AG04449 (cell line): ENCODE measurements at regions not wholly inside any gene's neighbourhood (a gene's known extent, or its start where the extent isn't known, plus 50 kb on each side); places are given as distances from the start of the nearest gene placed in this dataset.
"Not testable (repeated sequence)": the region's sequence is repeated elsewhere in the genome, so short reads cannot be mapped to it uniquely, and the experiment has no call there.

Experiments used
- CTCF ChIA-PET: fragments of 350-600 bp; formaldehyde crosslinking; extraction: SDS; loops from one replicate; lab custom pipeline; 2021; ENCODE audit warnings: antibody characterized with exemption; lab: Yijun Ruan, JAX
- POLR2A ChIA-PET: fragments of 400-600, 350-600 bp; formaldehyde crosslinking; extraction: SDS; loops from one replicate; lab custom pipeline; 2020; ENCODE audit warnings: antibody characterized with exemption, inconsistent platforms; lab: Yijun Ruan, JAX
- DNase-seq: peaks from one replicate; pipeline ENCODE4 v3.0.0-alpha.2; 2010; ENCODE audit warnings: low read depth, low spot score
- H3K4me3 ChIP-seq: 2 replicates; pipeline ENCODE4 v1.5.1; 2011; ENCODE audit warnings: low read depth, mild to moderate bottlenecking, control low read depth, low read length
- TF ChIP-seq, protein P1 (sequence below): IDR thresholded peaks from one replicate; pipeline ENCODE4 v1.5.1; 2011; ENCODE audit warnings: mild to moderate bottlenecking, moderate library complexity, low read length, control low read depth, inconsistent platforms; ENCODE audit not compliant: insufficient read depth; ENCODE audit errors: missing control alignments

DNA sequence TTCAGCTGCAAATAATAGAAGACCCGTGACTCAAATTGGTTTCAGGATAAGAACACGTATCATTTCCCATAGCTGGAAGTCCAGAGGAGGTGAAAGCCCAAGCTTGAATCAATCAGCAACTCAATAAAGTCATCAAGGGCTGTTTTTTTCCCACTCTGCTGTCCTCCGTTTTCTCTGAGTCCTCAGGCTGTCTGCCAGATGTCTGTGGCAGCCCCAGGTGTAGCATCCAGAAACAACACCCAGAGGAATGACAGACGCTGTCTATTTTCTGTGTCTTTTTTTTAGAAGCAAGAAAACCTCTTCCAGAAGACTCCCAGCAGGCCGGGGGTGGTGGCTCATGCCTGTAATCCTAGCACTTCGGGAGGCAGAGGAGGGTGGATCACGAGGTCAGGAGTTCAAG lies 204.4 kb downstream of the FAM43A start:
- CTCF ChIA-PET, result no interaction called here

DNA sequence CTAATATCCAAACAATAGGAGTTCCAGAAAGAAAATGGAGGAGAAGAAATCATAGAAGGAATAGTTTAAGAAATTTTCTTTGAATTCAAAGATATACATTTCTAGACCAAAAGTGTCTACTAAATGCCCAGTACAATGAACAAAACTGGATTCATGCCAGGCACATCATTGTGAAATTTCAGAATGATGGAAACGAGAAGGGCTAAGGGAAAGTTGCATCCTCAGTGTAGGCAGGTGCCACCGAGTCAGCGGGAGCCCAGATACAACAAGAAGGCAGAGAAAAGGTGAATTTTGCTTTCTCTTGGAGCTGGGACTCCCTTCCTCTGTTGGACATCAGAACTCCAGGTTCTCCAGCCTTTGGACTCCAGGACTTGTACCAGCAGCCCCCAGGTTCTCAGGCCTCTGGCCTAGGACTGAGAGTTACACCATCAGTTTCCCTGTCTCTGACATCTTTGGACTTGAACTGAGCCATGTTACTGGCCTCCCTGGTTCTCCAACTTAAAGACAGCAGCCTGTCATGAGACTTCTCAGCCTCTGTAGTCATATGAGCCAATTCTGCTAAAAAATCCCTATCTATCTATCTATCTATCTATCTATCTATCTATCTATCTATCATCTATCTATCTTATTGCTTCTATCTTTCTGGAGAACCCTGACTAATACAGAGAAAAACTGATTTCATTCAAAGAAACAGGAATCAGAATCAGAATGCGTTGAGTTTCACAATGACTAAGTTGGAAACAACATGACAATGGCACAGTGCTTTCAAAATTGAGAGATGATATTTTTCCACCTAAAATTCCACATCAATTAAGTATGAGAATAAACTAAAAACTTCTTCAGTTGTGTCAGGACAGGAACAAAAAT lies 207.7 kb downstream of the FAM43A start:
- TF ChIP-seq, protein P1, sequence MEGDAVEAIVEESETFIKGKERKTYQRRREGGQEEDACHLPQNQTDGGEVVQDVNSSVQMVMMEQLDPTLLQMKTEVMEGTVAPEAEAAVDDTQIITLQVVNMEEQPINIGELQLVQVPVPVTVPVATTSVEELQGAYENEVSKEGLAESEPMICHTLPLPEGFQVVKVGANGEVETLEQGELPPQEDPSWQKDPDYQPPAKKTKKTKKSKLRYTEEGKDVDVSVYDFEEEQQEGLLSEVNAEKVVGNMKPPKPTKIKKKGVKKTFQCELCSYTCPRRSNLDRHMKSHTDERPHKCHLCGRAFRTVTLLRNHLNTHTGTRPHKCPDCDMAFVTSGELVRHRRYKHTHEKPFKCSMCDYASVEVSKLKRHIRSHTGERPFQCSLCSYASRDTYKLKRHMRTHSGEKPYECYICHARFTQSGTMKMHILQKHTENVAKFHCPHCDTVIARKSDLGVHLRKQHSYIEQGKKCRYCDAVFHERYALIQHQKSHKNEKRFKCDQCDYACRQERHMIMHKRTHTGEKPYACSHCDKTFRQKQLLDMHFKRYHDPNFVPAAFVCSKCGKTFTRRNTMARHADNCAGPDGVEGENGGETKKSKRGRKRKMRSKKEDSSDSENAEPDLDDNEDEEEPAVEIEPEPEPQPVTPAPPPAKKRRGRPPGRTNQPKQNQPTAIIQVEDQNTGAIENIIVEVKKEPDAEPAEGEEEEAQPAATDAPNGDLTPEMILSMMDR, result no peak
- POLR2A ChIA-PET, result no interaction called here
- CTCF ChIA-PET, result no interaction called here
- DNase-seq, result no peak
- H3K4me3 ChIP-seq, result no peak overlapping the region

More for the DNA sequence above, 204.4 kb downstream of the FAM43A start:
- TF ChIP-seq, protein P1, result no peak
- DNase-seq, result no peak
- POLR2A ChIA-PET, result no interaction called here
- no peak overlapping the region for H3K4me3 ChIP-seq

DNA sequence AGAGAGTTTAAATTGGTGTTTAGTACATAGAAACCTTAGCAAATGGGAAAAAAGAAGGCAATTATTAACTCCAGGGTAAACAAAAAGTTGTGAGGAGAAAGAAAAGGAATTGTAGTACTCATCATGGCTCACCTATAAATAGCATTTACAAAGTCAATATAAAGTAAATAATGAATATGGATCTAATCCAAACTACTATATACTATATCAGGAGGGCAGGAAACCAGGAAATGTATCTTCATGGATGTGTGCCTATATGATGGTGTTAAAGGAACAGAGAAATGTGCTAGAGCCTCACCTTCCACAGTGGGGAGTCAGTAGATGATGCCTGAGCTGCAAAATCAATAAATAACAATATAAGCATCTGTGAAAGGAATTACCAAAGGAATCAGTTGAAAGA lies 208.9 kb downstream of the FAM43A start:
- no peak for DNase-seq
- TF ChIP-seq, protein P1, result no peak
- H3K4me3 ChIP-seq, result no peak overlapping the region
- ChIA-PET CTCF (no interaction called here), POLR2A (no interaction called here)

DNA sequence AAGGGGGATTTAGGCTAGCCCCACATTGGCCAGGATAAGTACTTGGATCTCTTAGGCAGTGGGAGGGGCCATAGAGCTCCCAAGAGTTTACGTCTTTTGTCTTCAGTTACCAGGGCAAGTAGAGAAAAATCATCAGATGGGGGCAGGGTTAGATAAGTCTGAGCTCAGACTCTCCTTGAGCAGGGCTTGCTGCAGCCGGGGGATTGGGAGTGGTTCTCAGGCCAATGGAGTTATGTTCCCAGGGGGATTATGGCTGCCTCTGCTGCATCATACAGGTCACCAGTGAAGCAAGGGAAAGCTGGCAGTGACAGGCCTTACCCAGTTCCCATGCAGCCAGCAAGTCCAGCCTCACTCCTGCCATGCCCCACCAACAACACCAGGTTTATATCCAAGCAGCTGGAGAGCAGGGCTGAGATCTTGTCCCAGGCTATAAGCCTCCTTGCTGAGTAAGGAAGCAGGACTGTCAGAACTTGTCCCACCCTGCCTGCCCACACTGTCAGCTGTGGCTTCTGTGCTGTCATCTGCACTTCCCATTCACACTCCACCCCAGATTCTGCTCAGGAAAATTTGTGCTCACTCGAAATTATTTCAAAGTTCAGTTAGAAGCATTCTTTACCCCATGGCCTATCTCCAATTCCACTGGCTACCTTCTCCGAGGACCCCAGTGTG lies 215.3 kb downstream of the FAM43A start:
- ChIA-PET CTCF (interaction anchor here (0.6 kb wide), 1 partner anchor 156 kb away, joined by 3 read pairs; no protein-coding TSS in a partner anchor), POLR2A (no interaction called here)
- TF ChIP-seq, protein P1, result no peak
- no peak overlapping the region for H3K4me3 ChIP-seq
- DNase-seq, result no peak

DNA sequence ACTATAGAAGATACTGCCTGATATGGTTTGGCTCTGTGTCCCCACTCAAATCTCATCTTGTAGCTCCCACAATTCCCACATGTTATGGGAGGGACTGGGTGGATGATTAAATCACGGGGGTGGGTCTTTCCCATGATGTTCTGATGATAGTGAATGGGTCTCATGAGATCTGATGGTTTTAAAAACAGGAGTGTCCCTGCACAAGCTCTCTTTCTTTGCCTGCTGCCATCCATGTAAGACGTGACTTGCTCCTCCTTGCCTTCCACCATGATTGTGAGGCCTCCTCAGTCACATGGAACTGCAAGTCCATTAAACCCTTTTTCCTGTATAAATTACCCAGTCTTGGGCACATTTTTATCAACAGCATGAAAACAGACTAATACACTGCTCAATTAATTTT lies 217.8 kb downstream of the FAM43A start:
- POLR2A ChIA-PET, H3K4me3 ChIP-seq, CTCF ChIA-PET, DNase-seq: not testable (repeated sequence)

DNA sequence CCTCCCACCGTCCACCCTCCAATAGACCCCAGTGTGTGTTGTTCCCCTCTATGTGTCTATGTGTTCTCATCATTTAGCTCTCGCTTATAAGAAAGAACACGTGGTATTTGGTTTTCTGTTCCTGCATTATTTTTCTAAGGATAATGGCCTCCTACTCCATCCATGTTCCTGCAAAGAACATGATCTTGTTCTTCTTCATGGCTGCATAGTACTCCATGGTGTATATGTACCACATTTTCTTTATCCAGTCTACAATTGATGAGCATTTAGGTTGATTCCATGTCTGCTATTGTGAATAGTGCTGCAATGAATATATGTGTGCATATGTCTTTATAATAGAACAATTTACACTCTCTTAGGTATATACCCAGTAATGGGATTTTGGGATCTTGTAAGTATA lies 219.3 kb downstream of the FAM43A start:
- DNase-seq, H3K4me3 ChIP-seq, POLR2A ChIA-PET, CTCF ChIA-PET: not testable (repeated sequence)

DNA sequence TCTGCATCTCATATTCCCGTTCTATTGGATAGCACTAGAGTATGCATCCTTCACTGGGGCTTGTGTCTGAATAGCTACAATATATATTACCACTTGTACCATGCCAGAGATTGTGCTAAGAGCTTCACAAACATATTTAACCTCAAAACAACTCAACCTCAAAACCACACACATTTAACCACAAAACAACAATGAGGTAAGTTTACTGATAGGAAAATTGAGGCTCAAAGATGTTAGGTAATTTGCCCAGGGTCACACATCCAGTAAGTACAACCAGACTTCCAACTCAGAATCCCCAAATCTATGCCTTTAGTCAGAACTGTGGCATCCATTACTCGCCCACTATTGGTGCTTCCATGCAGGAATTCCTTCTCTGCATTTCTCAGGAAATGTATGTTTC lies 220.0 kb downstream of the FAM43A start:
- H3K4me3 ChIP-seq, result no peak overlapping the region
- no peak for DNase-seq
- CTCF ChIA-PET, result no interaction called here
- POLR2A ChIA-PET, result no interaction called here
- TF ChIP-seq, protein P1, result no peak
